ENCODE measurements at regions not wholly inside any gene's neighbourhood (a gene's known extent, or its start where the extent isn't known, plus 50 kb on each side); places are given as distances from the start of the nearest gene placed in this dataset.

DNA sequence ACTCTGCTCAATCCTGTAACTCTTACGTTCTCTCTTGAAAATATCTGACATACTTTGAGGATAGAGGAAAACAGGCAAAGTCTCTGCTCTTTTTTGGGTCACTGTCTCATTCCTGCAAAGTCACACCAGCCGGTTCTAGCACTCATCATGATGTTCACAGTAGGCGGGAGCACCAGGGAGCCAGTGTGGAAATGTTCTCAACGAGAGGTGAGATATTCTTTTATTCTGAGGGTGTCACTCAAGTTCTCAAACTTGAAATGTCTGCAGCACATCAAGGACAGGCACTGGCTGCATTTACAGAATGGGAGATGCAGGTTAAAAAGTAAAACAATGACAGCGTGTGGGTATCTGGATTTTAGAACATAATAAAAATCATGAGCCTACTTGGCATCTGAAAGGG lies 714.7 kb downstream of the QKI start (continued):
- no peak for TF ChIP-seq YY1 (IDR thresholded peaks at IDR 0.05; ENCODE audit: extremely low read depth, insufficient replicate concordance, low read depth, low read length)
- TF ChIP-seq RAD21 (IDR thresholded peaks at IDR 0.05; ENCODE audit: low read depth), result no peak
- no peak for TF ChIP-seq ZFX (IDR thresholded peaks at IDR 0.05)
- TF ChIP-seq EGR1 (IDR thresholded peaks at IDR 0.05; ENCODE audit: low read depth), result no peak
- TF ChIP-seq ZNF274 (IDR thresholded peaks at IDR 0.05; ENCODE audit: low read depth, low read length), result no peak
- TF ChIP-seq SP1 (IDR thresholded peaks at IDR 0.05; ENCODE audit: low read depth), result no peak

DNA sequence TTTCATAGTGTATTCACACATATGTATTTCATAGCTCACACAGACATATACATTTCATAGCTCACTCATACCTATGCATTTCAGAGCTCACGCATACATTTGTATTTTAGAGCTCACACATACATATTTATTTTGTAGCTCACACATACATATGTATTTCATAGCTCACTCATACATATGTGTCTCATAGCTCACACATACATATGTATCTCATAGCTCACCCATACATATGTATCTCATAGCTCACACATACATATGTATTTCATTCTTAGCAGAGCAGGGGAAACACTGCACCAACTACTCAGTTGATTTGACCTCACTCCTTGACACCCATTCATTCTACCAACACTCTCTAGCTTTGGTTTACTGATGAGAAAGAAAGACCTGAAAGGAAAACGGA lies 713.6 kb downstream of the QKI start:
- H3K4me1 ChIP-seq (ENCODE audit: control insufficient read depth in 1 of 2, insufficient read depth in 2 of 2, low read length in 2 of 2), result no peaks in the 10 kb centered on the region
- ChIA-PET CTCF (interaction anchor here (1.5 kb wide), 1 partner anchor 19 kb away, joined by 3 read pairs; no protein-coding TSS in a partner anchor), POLR2A (no interaction called here), RAD21 (ENCODE audit: low non-redundant PET in 1 of 2, low total read pairs in 2 of 2, uncharacterized antibody in 2 of 2, unreplicated experiment in 2 of 2) (no interaction called here)
- H3K9me2 ChIP-seq (ENCODE audit: insufficient read depth), result no peaks in the 10 kb centered on the region
- H3K27ac ChIP-seq (ENCODE audit: low read depth, low read length), result no peak overlapping the region
- H3K4me3 ChIP-seq (replicated peaks in 1 of 2; ENCODE audit: low read depth in 1 of 2, low read length in 2 of 2), result no peak overlapping the region
- ATAC-seq, result no peak
- TF ChIP-seq POLR2AphosphoS5 (IDR thresholded peaks at IDR 0.05; ENCODE audit: low read depth, low read length) (no peak), EZH2phosphoT487 (IDR thresholded peaks at IDR 0.05; ENCODE audit: borderline replicate concordance) (no peak), SRF (IDR thresholded peaks at IDR 0.05; ENCODE audit: low read depth) (no peak), POLR2A (IDR thresholded peaks at IDR 0.05; ENCODE audit: borderline replicate concordance, extremely low read depth, insufficient read depth, insufficient read length) (no peak), CBX3 (IDR thresholded peaks at IDR 0.05; ENCODE audit: low read depth) (no peak), ZFX (IDR thresholded peaks at IDR 0.05) (no peak), ZNF274 (IDR thresholded peaks at IDR 0.05; ENCODE audit: low read depth, low read length) (no peak), CEBPB (IDR thresholded peaks at IDR 0.05; ENCODE audit: low read depth) (no peak), SIN3A (IDR thresholded peaks at IDR 0.05; ENCODE audit: low read depth) (no peak)
- TF ChIP-seq, protein P1, sequence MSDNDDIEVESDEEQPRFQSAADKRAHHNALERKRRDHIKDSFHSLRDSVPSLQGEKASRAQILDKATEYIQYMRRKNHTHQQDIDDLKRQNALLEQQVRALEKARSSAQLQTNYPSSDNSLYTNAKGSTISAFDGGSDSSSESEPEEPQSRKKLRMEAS (IDR thresholded peaks at IDR 0.05), result no peak
- TF ChIP-seq, protein P2, sequence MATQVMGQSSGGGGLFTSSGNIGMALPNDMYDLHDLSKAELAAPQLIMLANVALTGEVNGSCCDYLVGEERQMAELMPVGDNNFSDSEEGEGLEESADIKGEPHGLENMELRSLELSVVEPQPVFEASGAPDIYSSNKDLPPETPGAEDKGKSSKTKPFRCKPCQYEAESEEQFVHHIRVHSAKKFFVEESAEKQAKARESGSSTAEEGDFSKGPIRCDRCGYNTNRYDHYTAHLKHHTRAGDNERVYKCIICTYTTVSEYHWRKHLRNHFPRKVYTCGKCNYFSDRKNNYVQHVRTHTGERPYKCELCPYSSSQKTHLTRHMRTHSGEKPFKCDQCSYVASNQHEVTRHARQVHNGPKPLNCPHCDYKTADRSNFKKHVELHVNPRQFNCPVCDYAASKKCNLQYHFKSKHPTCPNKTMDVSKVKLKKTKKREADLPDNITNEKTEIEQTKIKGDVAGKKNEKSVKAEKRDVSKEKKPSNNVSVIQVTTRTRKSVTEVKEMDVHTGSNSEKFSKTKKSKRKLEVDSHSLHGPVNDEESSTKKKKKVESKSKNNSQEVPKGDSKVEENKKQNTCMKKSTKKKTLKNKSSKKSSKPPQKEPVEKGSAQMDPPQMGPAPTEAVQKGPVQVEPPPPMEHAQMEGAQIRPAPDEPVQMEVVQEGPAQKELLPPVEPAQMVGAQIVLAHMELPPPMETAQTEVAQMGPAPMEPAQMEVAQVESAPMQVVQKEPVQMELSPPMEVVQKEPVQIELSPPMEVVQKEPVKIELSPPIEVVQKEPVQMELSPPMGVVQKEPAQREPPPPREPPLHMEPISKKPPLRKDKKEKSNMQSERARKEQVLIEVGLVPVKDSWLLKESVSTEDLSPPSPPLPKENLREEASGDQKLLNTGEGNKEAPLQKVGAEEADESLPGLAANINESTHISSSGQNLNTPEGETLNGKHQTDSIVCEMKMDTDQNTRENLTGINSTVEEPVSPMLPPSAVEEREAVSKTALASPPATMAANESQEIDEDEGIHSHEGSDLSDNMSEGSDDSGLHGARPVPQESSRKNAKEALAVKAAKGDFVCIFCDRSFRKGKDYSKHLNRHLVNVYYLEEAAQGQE (IDR thresholded peaks at IDR 0.05; ENCODE audit: low read depth), result no peak
- TF ChIP-seq, protein P3, sequence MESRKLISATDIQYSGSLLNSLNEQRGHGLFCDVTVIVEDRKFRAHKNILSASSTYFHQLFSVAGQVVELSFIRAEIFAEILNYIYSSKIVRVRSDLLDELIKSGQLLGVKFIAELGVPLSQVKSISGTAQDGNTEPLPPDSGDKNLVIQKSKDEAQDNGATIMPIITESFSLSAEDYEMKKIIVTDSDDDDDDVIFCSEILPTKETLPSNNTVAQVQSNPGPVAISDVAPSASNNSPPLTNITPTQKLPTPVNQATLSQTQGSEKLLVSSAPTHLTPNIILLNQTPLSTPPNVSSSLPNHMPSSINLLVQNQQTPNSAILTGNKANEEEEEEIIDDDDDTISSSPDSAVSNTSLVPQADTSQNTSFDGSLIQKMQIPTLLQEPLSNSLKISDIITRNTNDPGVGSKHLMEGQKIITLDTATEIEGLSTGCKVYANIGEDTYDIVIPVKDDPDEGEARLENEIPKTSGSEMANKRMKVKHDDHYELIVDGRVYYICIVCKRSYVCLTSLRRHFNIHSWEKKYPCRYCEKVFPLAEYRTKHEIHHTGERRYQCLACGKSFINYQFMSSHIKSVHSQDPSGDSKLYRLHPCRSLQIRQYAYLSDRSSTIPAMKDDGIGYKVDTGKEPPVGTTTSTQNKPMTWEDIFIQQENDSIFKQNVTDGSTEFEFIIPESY (IDR thresholded peaks at IDR 0.05; ENCODE audit: extremely low read depth, insufficient replicate concordance, low read length), result no peak
- H3K36me3 ChIP-seq (ENCODE audit: control insufficient read depth in 1 of 2, insufficient read depth in 2 of 2, low read length in 2 of 2), result no peaks in the 10 kb centered on the region
- H3K9ac ChIP-seq (ENCODE audit: low read length), result no peak overlapping the region
- intact Hi-C loops (cut with micrococcal nuclease), result no loop called here
- H2AFZ ChIP-seq (ENCODE audit: low read depth, low read length, poor library complexity, severe bottlenecking), result no peak overlapping the region
- BruUV-seq (replicated peaks), result no TSS peak
- no peak overlapping the region for H3K4me2 ChIP-seq (ENCODE audit: low read length)
- peaks cover 0 to 5% of the 10 kb centered on the region in 2 experiments; a peak in 1 of 4 replicates for H3K9me3 ChIP-seq (ENCODE audit: control insufficient read depth in 1 of 2, insufficient read depth in 1 of 2, low read depth in 1 of 2, low read length in 2 of 2)
- H4K20me1 ChIP-seq (ENCODE audit: insufficient read depth), result no peaks in the 10 kb centered on the region
- no peaks in the 10 kb centered on the region for H3K27me3 ChIP-seq (ENCODE audit: insufficient read depth, low read length)
- H3K79me2 ChIP-seq (ENCODE audit: insufficient read depth, low read length), result no peaks in the 10 kb centered on the region
- no peak for DNase-seq (ENCODE audit: low read depth, low spot score)
